ENCODE measurements at regions not wholly inside any gene's neighbourhood (a gene's known extent, or its start where the extent isn't known, plus 50 kb on each side); places are given as distances from the start of the nearest gene placed in this dataset.
A peak's percentile ranks its signal among the peaks of the same experiment; 100 is the strongest.
"Not testable (repeated sequence)": the region's sequence is repeated elsewhere in the genome, so short reads cannot be mapped to it uniquely, and the experiment has no call there.

- not testable (repeated sequence) for DNase-seq
Measured at GRCh38 chr7:131662301-131662873, 106.0 kb upstream of the PODXL start.

DNA sequence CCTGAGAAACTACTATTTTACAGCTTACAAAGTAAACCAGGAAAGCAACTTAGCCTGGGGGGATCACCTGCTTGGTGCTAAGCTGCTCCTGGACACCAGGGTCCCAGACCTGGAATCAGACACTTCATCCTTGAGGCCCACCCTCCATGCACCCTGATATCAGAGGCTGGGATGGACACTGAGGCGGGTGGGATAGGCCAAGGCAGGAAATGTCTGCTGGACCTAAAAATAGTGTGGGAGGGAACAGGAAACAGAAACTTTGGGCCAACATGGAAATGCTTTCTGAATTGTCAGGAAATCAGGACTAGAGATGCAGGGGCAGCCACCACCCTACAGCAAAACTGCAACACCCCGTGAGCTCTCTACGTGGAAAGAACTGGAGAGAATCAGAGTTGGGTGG lies 101.5 kb upstream of the PODXL start:
- no peak for DNase-seq

- DNase-seq, result no peak
Measured at GRCh38 chr7:131656980-131657723, 100.7 kb upstream of the PODXL start.

DNA sequence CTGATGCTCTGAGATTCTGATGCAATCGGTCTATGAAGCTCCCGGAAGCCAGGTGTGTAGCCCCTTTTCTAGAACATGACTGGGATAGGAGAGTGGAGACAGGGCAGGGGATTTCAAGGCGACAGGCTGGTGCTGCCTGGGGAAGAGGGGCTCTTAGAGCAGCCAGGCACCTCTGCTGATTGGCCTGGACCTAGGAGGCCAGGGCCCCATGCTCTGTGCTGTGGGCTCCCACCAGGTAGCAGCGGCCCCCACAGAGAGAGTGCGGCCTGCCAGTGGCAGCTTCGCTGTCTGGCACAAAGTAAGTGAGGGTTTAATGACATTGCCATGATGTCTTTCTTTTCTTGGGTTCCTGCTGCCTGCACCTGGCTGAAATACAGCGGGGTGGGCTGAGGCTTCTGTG lies 99.4 kb upstream of the PODXL start:
- no peak for DNase-seq

GRCh38 chr7:131655447-131655846 lies 99.0 kb upstream of the PODXL start:
- DNase-seq, result no peak

GRCh38 chr7:131654668-131655326 lies 98.4 kb upstream of the PODXL start:
- peak; percentile 82 for DNase-seq

- DNase-seq, result no peak
Measured at GRCh38 chr7:131654249-131654558, 97.8 kb upstream of the PODXL start.

GRCh38 chr7:131653418-131654248 lies 97.2 kb upstream of the PODXL start:
- no peak for DNase-seq

DNA sequence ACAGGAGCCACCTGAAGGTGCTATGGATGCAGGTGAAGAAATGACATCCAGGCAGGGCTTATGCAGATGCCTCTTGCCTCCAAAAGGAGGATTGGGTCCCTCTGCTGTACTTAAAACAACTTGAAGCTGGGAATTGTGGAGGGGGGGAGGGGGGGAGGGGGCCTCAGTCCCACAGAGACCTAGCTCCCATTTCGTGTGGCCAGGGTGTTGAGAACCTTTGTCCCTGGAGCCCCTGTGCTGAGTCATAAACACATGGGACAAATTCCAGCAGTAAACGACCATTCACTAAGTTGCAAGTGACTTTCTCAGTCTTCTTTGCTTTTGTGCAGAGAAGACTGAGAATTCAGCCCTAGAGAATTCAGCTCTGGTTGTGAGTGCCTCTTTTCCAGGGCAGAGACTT lies 96.5 kb upstream of the PODXL start:
- no peak for DNase-seq

DNA sequence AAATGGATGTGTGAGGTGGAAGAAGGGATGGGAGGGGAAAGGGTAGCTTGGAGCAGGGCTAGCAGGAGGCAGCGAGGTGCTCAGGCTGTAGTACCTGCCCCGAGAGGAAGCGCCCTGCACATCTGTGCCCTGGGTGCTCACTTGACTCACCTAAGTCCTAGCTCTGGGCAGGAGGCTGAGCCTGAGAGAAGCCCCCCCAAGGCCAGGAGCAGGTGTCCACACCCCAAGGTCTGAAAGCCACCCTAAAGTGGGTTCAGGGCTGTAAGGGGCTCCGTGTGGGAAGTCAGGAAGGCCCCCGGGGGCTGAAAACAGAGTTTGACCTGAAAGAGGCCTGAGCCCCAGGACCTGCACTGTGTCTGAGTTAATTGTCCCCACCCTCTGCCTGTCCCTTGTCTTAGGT lies 95.8 kb upstream of the PODXL start:
- DNase-seq, result no peak

DNA sequence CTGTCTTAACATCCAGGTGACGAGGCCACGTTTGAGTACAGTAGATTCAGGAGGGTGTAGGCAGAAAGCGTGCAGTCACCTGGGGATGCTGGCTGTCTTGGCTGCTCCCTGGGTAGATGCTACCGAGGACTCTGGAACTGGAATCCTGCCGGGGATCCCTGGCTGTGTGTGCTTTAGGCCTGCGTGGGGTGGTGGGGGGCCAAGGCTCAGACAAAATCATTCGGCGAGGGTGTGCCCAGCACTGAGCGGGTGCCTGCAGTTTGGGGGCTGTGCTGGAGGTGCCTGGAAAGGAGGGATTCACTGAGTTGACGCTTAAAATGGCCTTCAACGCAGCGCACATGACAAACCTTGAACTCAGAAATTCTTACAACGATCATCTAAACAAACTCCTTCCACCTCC lies 93.5 kb upstream of the PODXL start:
- DNase-seq, result no peak

- no peak for DNase-seq
Measured at GRCh38 chr7:131649003-131649541, 92.6 kb upstream of the PODXL start.

DNA sequence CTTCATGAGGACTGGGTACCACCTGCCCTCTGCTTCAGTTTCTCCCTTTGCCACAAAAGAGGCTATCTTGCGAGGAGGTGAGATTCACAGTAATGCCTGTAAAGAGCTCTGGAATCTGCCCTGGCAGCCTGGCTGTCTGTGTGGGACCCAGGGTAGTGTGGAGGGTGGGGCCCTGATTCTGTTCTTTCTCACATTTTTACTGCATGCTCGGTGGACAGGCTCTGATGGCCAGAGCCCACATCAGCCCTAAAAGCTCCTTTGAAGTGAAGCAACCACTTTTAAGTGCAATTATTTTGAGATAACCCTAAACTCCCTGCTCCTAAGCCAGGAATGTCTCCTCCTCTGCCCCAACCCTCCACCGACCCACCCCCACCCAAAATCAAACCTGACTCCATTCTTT lies 92.1 kb upstream of the PODXL start:
- no peak for DNase-seq

GRCh38 chr7:131646203-131646602 lies 89.8 kb upstream of the PODXL start:
- DNase-seq, result no peak

DNA sequence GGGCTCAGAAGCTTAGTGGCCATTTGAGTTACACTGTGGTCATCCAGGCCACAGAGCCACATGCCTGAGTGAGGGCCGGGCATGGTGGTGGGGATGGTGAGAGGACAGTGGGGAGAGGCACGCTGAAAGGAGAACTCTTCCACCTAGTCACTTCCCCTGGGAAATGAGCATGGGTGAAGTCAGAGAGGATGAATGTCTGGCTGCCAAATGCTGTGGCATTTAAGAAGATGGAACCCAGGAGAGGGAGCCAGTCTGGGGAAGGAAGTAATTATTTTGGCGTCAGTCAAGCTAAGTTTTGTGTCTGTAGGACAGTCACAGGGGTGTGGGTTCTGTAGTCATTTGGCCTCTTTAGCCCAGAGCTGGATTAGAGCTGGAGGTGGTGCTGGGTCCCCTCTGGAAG lies 86.0 kb upstream of the PODXL start:
- no peak for DNase-seq

DNA sequence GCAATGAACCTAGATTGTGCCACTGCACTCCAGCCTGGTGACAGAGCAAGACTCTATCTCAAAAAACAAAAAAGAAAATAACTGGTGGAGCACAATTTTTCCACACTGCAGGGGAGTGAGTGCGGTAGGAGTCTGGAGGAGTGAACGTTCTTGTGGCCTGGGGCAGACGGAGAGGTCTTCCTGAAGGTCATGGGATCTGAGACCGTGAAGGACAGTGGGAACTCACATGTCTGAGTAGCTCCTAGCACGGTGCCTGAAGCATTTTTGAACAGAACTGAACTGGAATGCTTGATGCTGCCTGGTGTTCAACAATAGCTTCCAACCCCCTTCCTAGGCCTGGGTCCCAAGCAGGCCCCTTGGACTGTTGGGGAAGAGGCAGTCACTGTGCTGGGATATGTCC lies 84.3 kb upstream of the PODXL start:
- DNase-seq, result no peak

DNA sequence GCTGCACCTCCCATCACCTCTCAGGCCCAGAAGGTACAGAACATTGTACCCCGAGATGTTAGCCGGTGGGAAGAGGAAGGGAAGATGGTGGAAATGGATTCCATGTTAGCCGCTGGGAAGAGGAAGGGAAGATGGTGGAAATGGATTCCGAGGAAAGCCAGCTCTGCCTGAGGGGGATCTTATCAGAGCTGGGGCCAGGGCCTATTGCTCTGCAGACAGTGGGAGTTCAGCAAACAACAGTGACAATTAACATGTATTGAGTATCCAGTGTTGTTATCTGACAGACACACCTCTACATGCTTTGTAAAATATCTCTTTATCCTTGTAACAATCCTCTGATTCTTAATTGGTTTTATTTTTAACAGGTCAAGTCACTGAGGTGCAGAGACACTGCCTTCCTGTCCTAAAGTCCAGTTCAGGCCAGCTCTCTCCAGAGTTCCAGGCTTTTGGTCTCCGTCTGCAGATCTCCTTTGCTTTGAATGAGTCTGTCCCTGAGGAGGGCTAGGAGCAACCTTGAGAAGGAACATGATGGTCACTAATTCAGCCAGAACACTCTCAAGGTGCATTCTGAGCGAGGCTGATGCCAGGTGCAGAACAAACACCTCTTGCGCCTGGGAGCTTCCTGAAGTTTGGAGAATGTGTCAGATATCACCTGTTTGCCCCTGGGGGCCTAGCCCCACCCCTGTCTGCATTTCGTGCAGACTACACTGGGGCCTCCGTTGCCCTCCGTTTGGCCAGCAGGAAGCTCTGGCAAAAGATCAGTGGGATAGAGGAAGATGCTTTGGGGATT lies 82.4 kb upstream of the PODXL start:
- no peak for DNase-seq

- DNase-seq, result no peak
Measured at GRCh38 chr7:131637859-131638258, 81.4 kb upstream of the PODXL start.

GRCh38 chr7:131636092-131636491 lies 79.7 kb upstream of the PODXL start:
- DNase-seq, result no peak

DNA sequence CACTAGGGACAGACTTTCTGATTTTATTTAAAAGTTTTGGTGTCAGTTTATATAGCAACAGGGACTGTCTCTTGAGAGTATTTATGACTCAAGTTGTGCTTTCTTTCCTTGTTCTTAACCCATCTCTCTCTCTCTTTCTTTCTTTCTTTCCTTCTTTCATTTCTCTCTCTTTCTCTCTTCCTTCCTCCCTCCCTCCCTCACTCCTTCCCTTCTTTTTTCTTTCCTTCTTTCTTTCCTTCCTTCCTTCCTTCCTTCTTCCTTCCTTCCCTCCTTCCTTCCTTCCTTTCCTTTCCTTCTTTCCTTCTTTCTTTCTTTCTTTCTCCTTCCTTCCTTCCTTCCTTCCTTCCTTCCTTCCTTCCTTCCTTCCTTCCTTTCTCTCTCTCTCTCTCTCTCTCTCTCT lies 77.8 kb upstream of the PODXL start:
- DNase-seq, result not testable (repeated sequence)

DNA sequence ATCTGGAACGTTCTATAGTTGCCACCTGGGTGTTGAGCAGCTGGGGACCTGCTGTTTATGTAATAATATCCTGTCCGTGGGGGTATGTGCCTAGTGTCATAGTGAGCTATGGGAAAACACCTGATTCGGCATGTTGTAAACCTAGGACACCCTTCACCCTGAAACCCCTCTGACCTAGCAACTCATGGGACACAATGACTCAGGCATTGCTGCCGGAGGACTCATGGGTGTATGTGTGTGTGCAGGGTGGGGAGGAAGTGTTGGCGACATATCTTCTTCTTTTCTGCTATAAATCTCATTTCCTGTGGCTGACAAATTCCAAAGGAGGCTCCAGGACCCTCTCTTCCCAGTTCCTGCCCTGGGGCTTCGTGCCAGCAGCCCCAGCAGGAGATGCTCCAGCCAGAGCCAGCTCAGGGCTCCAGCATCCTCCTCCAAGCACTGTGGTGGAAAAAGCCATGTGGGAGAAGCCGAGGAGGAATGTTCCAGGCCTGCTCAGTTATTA lies 77.0 kb upstream of the PODXL start:
- no peak for DNase-seq

DNA sequence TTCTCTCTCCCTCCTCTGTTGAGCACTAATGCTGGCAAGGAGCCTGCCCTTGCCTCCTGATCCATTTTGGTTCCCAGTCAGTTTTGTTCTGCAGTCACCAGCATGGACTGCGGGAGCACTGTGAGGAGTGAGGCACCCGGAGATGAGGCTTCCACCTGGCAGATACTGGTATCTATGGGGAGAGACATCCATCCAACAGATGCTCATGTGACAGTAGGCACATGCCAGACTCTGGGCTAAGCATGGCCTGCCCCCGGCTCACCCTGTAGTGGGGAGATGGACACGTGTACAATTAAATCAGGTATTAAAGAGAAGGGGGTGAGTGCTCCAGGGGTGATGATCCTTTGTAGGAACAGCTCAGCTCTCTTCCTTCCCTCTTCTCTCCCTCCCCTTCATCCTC lies 74.0 kb upstream of the PODXL start:
- DNase-seq, result no peak

All from NCI-H2227 treated with DMSO at 0.1 percent for 48 hours (cell line).